ENCODE measurements at regions not wholly inside any gene's neighbourhood (a gene's known extent, or its start where the extent isn't known, plus 50 kb on each side); places are given as distances from the start of the nearest gene placed in this dataset.

DNA sequence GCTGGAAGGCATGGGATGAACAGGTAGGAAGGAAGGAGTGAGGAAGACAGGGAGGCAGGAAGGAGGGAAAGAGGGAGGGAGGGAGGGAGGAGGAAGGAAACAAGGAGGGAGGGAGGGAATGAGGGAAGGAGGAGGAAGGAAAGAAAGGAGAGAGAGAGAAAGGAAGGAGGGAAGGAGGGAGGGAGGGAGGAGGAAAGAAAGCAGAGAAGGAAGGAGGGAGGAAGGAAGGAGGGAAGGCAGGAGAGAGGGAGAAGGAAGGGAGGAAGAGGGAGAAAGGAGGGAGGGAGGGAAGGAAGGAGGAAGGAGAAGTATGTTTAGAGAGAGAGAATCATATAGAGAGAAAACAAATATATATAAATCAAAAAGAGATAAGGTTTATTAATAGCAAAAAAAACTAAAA, 175.9 kb upstream of the FOXN3 start:
- TF ChIP-seq POLR2AphosphoS5 (IDR thresholded peaks at IDR 0.05; ENCODE audit: low read depth, low read length) (no peak), TAF1 (IDR thresholded peaks at IDR 0.05; ENCODE audit: borderline replicate concordance, insufficient read depth, low read length) (no peak), SIN3A (IDR thresholded peaks at IDR 0.05; ENCODE audit: borderline replicate concordance, insufficient read depth, low read length) (no peak)
